ENCODE measurements at regions not wholly inside any gene's neighbourhood (a gene's known extent, or its start where the extent isn't known, plus 50 kb on each side); places are given as distances from the start of the nearest gene placed in this dataset.

DNA sequence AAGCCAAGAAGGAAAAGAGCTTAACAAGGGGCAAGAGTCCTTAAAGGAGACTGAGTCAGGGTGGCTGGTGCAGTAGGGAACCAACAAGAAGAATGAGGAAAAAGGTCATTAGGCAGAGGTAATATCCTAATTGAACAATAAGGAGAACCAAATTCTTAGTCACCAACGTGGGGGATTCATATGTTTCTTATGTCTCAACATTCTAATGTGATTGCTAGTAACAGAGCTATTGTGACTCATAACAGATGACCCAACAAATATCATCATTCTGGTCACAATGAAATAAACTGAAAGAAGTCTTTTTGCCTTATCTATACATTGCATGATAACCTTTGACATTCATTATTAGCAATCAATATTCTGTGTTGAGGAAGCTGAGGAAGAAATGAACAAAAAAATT is 101.6 kb downstream of the RAP2A start:
- TF ChIP-seq, protein P1, sequence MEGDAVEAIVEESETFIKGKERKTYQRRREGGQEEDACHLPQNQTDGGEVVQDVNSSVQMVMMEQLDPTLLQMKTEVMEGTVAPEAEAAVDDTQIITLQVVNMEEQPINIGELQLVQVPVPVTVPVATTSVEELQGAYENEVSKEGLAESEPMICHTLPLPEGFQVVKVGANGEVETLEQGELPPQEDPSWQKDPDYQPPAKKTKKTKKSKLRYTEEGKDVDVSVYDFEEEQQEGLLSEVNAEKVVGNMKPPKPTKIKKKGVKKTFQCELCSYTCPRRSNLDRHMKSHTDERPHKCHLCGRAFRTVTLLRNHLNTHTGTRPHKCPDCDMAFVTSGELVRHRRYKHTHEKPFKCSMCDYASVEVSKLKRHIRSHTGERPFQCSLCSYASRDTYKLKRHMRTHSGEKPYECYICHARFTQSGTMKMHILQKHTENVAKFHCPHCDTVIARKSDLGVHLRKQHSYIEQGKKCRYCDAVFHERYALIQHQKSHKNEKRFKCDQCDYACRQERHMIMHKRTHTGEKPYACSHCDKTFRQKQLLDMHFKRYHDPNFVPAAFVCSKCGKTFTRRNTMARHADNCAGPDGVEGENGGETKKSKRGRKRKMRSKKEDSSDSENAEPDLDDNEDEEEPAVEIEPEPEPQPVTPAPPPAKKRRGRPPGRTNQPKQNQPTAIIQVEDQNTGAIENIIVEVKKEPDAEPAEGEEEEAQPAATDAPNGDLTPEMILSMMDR (IDR thresholded peaks at IDR 0.05; ENCODE audit: insufficient read depth, low read depth, low read length, missing control alignments), result no peak
- peak; percentile 62 for DNase-seq (ENCODE audit: low read depth)
- no peak overlapping the region for H3K4me3 ChIP-seq (ENCODE audit: low read length)

DNA sequence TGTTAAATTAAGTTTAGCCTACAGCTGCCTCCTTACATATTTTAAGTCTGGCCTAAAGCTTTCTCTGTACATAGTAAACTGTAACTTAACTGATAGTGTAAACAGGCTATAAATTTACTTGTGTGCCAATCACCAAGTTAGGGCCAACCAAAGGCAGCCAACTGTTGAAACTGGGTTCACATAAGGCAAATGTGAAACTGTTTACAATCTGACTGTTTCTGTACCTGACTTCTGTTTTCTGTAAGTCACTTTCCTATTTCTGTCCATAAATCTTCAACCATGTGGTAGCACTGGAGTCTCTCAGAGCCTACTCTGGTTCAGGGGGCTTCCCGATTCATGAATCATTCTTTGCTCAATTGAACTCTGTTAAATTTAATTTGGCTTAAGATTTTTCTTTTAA is 103.1 kb downstream of the RAP2A start:
- TF ChIP-seq, protein P1 (IDR thresholded peaks at IDR 0.05; ENCODE audit: insufficient read depth, low read depth, low read length, missing control alignments), result no peak
- no peak for DNase-seq (ENCODE audit: low read depth)
- H3K4me3 ChIP-seq (ENCODE audit: low read length), result no peak overlapping the region

DNA sequence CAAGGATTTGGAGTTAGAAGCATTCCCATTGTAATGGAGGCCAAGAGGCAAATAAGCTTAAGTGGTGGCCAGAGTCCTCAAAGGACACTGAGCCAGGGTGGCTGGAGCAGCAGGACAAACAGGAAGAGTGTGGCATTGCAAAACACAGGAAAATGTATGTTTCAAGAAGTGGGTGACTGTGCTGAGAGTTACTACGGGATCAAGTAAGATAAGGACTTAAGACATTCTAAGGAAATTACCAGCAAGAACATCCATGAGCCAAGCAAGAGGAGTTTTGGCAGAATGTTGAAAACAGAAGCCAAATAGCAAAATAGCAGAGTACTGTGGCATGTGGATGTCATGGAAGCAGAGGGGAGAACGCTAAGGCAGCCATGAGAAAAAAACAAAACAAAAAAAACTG is 104.2 kb downstream of the RAP2A start:
- TF ChIP-seq, protein P1 (IDR thresholded peaks at IDR 0.05; ENCODE audit: insufficient read depth, low read depth, low read length, missing control alignments), result no peak
- DNase-seq (ENCODE audit: low read depth), result no peak
- H3K4me3 ChIP-seq (ENCODE audit: low read length), result no peak overlapping the region

DNA sequence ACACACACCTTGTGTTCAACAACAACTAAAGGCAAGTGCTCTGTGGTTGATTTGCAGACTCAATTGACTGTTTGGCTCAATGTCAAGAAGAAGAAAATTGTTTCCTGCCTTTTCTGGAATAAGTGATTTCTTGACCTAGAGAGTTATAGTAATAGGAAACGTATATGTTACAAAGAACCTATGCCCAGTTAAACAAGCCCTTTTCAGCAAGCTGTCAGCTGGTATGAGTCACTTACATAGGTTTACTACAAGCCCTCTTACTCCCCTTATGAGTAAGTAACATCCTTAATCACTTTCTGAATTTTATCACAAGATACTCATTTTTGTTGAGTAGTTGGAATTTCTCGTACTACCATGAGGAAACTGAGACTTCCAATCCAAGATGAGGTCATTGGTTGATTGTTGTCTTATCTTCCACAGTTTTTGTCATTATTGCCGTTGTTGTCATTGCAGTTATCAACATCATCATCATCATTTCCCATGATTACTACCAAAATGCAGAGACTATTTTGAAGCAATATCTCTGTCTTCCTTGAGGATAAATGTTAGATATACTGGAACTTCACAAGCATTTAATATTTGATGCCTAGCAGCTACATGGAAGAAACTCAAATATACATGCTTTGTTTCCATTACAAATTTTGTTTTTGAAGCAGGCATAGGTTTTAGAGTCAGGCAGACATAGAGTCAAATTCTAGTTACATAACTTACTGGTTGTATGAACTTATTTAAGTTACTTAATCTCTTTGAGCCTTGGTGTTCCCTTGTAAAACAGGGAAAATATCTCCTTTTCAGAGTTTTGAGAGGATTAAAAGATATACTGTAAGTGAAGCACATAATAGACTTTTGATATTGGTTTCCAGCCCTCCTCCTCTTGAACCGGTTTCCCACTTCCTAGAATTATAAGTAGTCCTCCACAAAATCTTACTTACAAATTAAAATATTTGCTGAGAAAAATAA is 106.0 kb downstream of the RAP2A start:
- TF ChIP-seq, protein P1 (IDR thresholded peaks at IDR 0.05; ENCODE audit: insufficient read depth, low read depth, low read length, missing control alignments), result no peak
- peak; percentile 71 for DNase-seq (ENCODE audit: low read depth)
- H3K4me3 ChIP-seq (ENCODE audit: low read length), result no peak overlapping the region

DNA sequence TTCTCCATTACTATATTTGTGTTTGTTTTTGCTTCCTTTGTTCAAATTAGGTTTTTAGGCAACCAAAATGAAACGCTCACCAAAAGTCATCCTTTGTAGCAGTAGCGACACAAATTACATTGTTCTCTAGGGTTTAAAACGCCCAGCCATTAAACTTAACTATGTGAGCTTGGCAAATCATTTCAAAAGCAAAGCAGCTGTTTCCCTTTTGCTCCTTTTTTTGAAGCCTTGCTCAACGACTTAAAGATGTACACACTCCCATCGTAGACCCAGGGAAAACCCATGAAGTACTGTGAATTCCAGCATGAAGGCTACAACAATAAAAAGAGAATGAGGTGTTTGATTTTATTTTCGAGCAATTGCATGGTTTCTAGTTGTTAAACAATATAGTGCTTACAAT is 106.7 kb downstream of the RAP2A start:
- DNase-seq (ENCODE audit: low read depth), result no peak
- TF ChIP-seq, protein P1 (IDR thresholded peaks at IDR 0.05; ENCODE audit: insufficient read depth, low read depth, low read length, missing control alignments), result no peak
- no peak overlapping the region for H3K4me3 ChIP-seq (ENCODE audit: low read length)

DNA sequence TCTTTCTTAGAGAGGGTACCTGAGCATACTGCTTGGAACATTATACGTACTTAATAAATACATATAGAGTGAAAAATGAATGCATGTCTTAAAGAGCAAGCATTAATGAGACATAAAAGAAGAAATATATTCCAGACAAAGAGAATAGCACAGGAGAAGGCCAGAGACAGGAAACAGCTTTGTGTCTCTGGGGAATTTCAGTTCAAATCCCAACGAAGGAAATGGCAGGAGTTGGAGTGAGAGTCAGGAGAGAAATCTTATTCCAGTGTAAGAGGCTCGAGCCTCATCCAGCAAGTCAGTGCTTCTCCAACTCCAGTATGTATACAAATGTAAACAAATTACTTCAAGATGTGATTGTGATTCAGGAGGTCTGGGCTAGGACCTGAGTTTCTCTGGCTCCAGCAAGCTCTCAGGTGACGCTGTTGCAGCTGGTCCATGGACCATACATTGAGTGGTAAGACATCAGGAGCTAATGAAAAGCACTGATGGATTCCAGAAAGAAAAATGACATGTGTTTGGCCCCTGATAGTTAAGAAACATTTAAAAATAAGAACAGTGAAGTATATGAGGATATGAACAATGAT is 108.2 kb downstream of the RAP2A start:
- H3K4me3 ChIP-seq (ENCODE audit: low read length), result no peak overlapping the region

More for the DNA sequence above, 108.2 kb downstream of the RAP2A start:
- no peak for DNase-seq (ENCODE audit: low read depth)
- TF ChIP-seq, protein P1 (IDR thresholded peaks at IDR 0.05; ENCODE audit: insufficient read depth, low read depth, low read length, missing control alignments), result no peak

Measured in epithelial cell of esophagus (primary cell).